ENCODE measurements at regions not wholly inside any gene's neighbourhood (a gene's known extent, or its start where the extent isn't known, plus 50 kb on each side); places are given as distances from the start of the nearest gene placed in this dataset.

- TF ChIP-seq CTCF (IDR thresholded peaks at IDR 0.05): no peak
- no peak for TF ChIP-seq USF1 (CRISPR knock-in tag; IDR thresholded peaks at IDR 0.05)
- no peak for TF ChIP-seq NFE2L1 (CRISPR knock-in tag; IDR thresholded peaks at IDR 0.05)
- TF ChIP-seq CREB1 (CRISPR knock-in tag; IDR thresholded peaks at IDR 0.05): no peak
- TF ChIP-seq USF2 (CRISPR knock-in tag; IDR thresholded peaks at IDR 0.05): no peak
- TF ChIP-seq MXD4 (CRISPR knock-in tag; IDR thresholded peaks at IDR 0.05; ENCODE audit: borderline replicate concordance): no peak
- TF ChIP-seq ATF3 (CRISPR knock-in tag; conservative IDR thresholded peaks at IDR 0.05): no peak
- TF ChIP-seq RELA (CRISPR knock-in tag; IDR thresholded peaks at IDR 0.05; ENCODE audit: borderline replicate concordance): no peak
- TF ChIP-seq NR3C1 (CRISPR knock-in tag; conservative IDR thresholded peaks at IDR 0.05; ENCODE audit: low read depth): no peak
- TF ChIP-seq JAZF1 (CRISPR knock-in tag; IDR thresholded peaks at IDR 0.05): no peak
- no peak for TF ChIP-seq SP1 (CRISPR knock-in tag; conservative IDR thresholded peaks at IDR 0.05)
- TF ChIP-seq, protein P1, sequence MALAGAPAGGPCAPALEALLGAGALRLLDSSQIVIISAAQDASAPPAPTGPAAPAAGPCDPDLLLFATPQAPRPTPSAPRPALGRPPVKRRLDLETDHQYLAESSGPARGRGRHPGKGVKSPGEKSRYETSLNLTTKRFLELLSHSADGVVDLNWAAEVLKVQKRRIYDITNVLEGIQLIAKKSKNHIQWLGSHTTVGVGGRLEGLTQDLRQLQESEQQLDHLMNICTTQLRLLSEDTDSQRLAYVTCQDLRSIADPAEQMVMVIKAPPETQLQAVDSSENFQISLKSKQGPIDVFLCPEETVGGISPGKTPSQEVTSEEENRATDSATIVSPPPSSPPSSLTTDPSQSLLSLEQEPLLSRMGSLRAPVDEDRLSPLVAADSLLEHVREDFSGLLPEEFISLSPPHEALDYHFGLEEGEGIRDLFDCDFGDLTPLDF (CRISPR knock-in tag; IDR thresholded peaks at IDR 0.05): no peak
These were observed 181.8 kb upstream of the PDE10A start for GRCh38 chr6:165844801-165845364.
